Nucleus accumbens (tissue), 56 donors: ENCODE measurements at regions not wholly inside any gene's neighbourhood (a gene's known extent, or its start where the extent isn't known, plus 50 kb on each side); places are given as distances from the start of the nearest gene placed in this dataset.
A peak's percentile ranks its signal among the peaks of the same experiment; 100 is the strongest.
"Not testable (repeated sequence)": the region's sequence is repeated elsewhere in the genome, so short reads cannot be mapped to it uniquely, and the experiment has no call there.

Source experiments
- DNase-seq, 56 donors: peaks; one replicate each; lab custom pipeline; 2025; lab: John Stamatoyannopoulos, UW

- DNase-seq, result no peak
Measured at GRCh38 chr18:22789052-22789451, 144.1 kb upstream of the RBBP8 start.

- DNase-seq, result no peak
Measured at GRCh38 chr18:22789600-22789999, 143.5 kb upstream of the RBBP8 start.

- no peak for DNase-seq
Measured at GRCh38 chr18:22790545-22791309, 142.4 kb upstream of the RBBP8 start.

GRCh38 chr18:22791310-22791610 lies 141.9 kb upstream of the RBBP8 start:
- DNase-seq, result no peak

GRCh38 chr18:22796113-22796512 lies 137.0 kb upstream of the RBBP8 start:
- no peak for DNase-seq

- DNase-seq, result no peak
Measured at GRCh38 chr18:22800551-22800951, 132.6 kb upstream of the RBBP8 start.

- peak in 1 of 56 donors; percentile 0 for DNase-seq
Measured at GRCh38 chr18:22813648-22814328, 119.3 kb upstream of the RBBP8 start.

GRCh38 chr18:22814329-22814703 lies 118.8 kb upstream of the RBBP8 start:
- DNase-seq, result no peak

- no peak for DNase-seq
Measured at GRCh38 chr18:22816266-22817176, 116.6 kb upstream of the RBBP8 start.

GRCh38 chr18:22817844-22818243 lies 115.3 kb upstream of the RBBP8 start:
- DNase-seq, result no peak

GRCh38 chr18:22822024-22822423 lies 111.1 kb upstream of the RBBP8 start:
- DNase-seq, result no peak

GRCh38 chr18:22822841-22823508 lies 110.2 kb upstream of the RBBP8 start:
- no peak for DNase-seq

- no peak for DNase-seq
Measured at GRCh38 chr18:22826726-22827125, 106.4 kb upstream of the RBBP8 start.

- no peak for DNase-seq
Measured at GRCh38 chr18:22827216-22827615, 105.9 kb upstream of the RBBP8 start.

GRCh38 chr18:22827741-22828140 lies 105.4 kb upstream of the RBBP8 start:
- no peak for DNase-seq

- no peak for DNase-seq
Measured at GRCh38 chr18:22828171-22828570, 105.0 kb upstream of the RBBP8 start.

- DNase-seq, result not testable (repeated sequence)
Measured at GRCh38 chr18:22828583-22828982, 104.5 kb upstream of the RBBP8 start.

GRCh38 chr18:22829781-22830180 lies 103.3 kb upstream of the RBBP8 start:
- no peak for DNase-seq

- no peak for DNase-seq
Measured at GRCh38 chr18:22830511-22830910, 102.6 kb upstream of the RBBP8 start.

- no peak for DNase-seq
Measured at GRCh38 chr18:22831441-22831904, 101.7 kb upstream of the RBBP8 start.

GRCh38 chr18:22836932-22837331 lies 96.2 kb upstream of the RBBP8 start:
- DNase-seq, result no peak
